Sigmoid colon (tissue), 4 donors: ENCODE measurements at regions not wholly inside any gene's neighbourhood (a gene's known extent, or its start where the extent isn't known, plus 50 kb on each side); places are given as distances from the start of the nearest gene placed in this dataset.

Source experiments
- EP300 ChIP-seq, 4 donors: sonication (generic); formaldehyde crosslinking; IDR thresholded peaks; one replicate each; pipeline ENCODE4 v1.6.1; 2017; ENCODE audit warnings: antibody characterized with exemption in 4 of 4
- POLR2A ChIP-seq, 2 donors: fragments of 450-650 bp; IDR thresholded peaks; one replicate each; pipeline ENCODE4 v1.6.1; 2016; ENCODE audit warnings: antibody characterized with exemption in 2 of 2, mild to moderate bottlenecking in 2 of 2, moderate library complexity in 2 of 2
- POLR2AphosphoS5 ChIP-seq, 4 donors: sonication (generic); formaldehyde crosslinking; IDR thresholded peaks; one replicate each; pipeline ENCODE4 v1.6.1; 2017; ENCODE audit warnings: antibody characterized with exemption in 4 of 4
- TF ChIP-seq, protein P1 (sequence below), 4 experiments: fragments of 450-650 bp in 3 of 4; fragments of 200-600 bp in 1 of 4; IDR thresholded peaks; one replicate each; pipeline ENCODE4 v1.5.1; 2016 to 2019; ENCODE audit warnings: antibody characterized with exemption in 4 of 4, mild to moderate bottlenecking in 3 of 4, moderate library complexity in 2 of 4

GRCh38 chr16:27639561-27640276, 89.8 kb downstream of the KATNIP start:
- TF ChIP-seq, protein P1, sequence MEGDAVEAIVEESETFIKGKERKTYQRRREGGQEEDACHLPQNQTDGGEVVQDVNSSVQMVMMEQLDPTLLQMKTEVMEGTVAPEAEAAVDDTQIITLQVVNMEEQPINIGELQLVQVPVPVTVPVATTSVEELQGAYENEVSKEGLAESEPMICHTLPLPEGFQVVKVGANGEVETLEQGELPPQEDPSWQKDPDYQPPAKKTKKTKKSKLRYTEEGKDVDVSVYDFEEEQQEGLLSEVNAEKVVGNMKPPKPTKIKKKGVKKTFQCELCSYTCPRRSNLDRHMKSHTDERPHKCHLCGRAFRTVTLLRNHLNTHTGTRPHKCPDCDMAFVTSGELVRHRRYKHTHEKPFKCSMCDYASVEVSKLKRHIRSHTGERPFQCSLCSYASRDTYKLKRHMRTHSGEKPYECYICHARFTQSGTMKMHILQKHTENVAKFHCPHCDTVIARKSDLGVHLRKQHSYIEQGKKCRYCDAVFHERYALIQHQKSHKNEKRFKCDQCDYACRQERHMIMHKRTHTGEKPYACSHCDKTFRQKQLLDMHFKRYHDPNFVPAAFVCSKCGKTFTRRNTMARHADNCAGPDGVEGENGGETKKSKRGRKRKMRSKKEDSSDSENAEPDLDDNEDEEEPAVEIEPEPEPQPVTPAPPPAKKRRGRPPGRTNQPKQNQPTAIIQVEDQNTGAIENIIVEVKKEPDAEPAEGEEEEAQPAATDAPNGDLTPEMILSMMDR (IDR thresholded peaks at IDR 0.05): peak in 1 of 4 experiments; percentile 34
- TF ChIP-seq POLR2A (IDR thresholded peaks at IDR 0.05): no peak
- no peak for TF ChIP-seq POLR2AphosphoS5 (IDR thresholded peaks at IDR 0.05)
- no peak for TF ChIP-seq EP300 (IDR thresholded peaks at IDR 0.05)
